HEK293 (cell line): ENCODE measurements at regions not wholly inside any gene's neighbourhood (a gene's known extent, or its start where the extent isn't known, plus 50 kb on each side); places are given as distances from the start of the nearest gene placed in this dataset.

Source experiments
- CTCF ChIA-PET: fragments of 350-600 bp; formaldehyde crosslinking; extraction: SDS; loops from one replicate; lab custom pipeline; 2021; ENCODE audit warnings: antibody characterized with exemption; lab: Yijun Ruan, JAX
- POLR2A ChIA-PET: fragments of 300-600 bp; formaldehyde crosslinking; extraction: SDS; loops from one replicate; lab custom pipeline; 2020; ENCODE audit warnings: antibody characterized with exemption, inconsistent platforms; lab: Yijun Ruan, JAX
- H3K27ac ChIP-seq: fragments of 200-500 bp; sonication (Bioruptor generic); 2 replicates; pipeline ENCODE4 v1.5.1; 2014; ENCODE audit warnings: low read depth, low read length, control low read depth, inconsistent platforms; ENCODE audit errors: extremely low read depth
- H3K36me3 ChIP-seq, 2 experiments: fragments of 200-500 bp in 1 of 2; sonication (Bioruptor generic) in 1 of 2; 1 replicate in 1 of 2; 2 replicates in 1 of 2; pipeline ENCODE4 v1.5.1; 2014 to 2017; ENCODE audit warnings: inconsistent platforms in 2 of 2, low read length in 2 of 2; ENCODE audit not compliant: control insufficient read depth in 2 of 2, insufficient read depth in 1 of 2
- H3K4me1 ChIP-seq: fragments of 200-500 bp; sonication (Bioruptor generic); 2 replicates; pipeline ENCODE4 v1.5.1; 2014; ENCODE audit warnings: mild to moderate bottlenecking, low read length, inconsistent platforms; ENCODE audit not compliant: control insufficient read depth, insufficient read depth
- H3K4me3 ChIP-seq: 2 replicates; pipeline ENCODE4 v1.5.1; 2011; ENCODE audit warnings: low read depth, mild to moderate bottlenecking, control low read depth, low read length, moderate library complexity
- H3K9me3 ChIP-seq: fragments of 200-500 bp; sonication (Bioruptor generic); 2 replicates; pipeline ENCODE4 v1.5.1; 2014; ENCODE audit warnings: low read depth, low read length, inconsistent platforms; ENCODE audit not compliant: control insufficient read depth, insufficient read depth
- BCL11A ChIP-seq: fragments of 450-650 bp; formaldehyde crosslinking; IDR thresholded peaks from 2 replicates; pipeline ENCODE4 v1.5.1; 2016; ENCODE audit warnings: low read depth, missing biosample characterization, missing genetic modification characterization
- MEIS1 ChIP-seq: sonication (generic); formaldehyde crosslinking; IDR thresholded peaks from 2 replicates; pipeline ENCODE4 v1.8.1; 2022; ENCODE audit warnings: missing genetic modification reagents, mild to moderate bottlenecking, borderline replicate concordance
- PRDM1 ChIP-seq: fragments of 450-650 bp; formaldehyde crosslinking; IDR thresholded peaks from 2 replicates; pipeline ENCODE4; 2016; ENCODE audit warnings: missing biosample characterization, missing genetic modification characterization
- ZBTB1 ChIP-seq: fragments of 450-650 bp; formaldehyde crosslinking; IDR thresholded peaks from 2 replicates; pipeline ENCODE4 v1.5.1; 2016; ENCODE audit warnings: missing biosample characterization, missing genetic modification characterization
- ZFP37 ChIP-seq: fragments of 450-650 bp; formaldehyde crosslinking; IDR thresholded peaks from 2 replicates; pipeline ENCODE4 v1.5.1; 2016; ENCODE audit warnings: missing biosample characterization, missing genetic modification characterization
- ZFP41 ChIP-seq: fragments of 450-650 bp; formaldehyde crosslinking; IDR thresholded peaks from 2 replicates; pipeline ENCODE4 v1.5.1; 2016; ENCODE audit warnings: missing biosample characterization, missing genetic modification characterization, borderline replicate concordance
- ZNF133 ChIP-seq: fragments of 450-650 bp; formaldehyde crosslinking; IDR thresholded peaks from 2 replicates; pipeline ENCODE4 v1.5.1; 2016; ENCODE audit warnings: missing biosample characterization, missing genetic modification characterization
- ZNF19 ChIP-seq: fragments of 450-650 bp; formaldehyde crosslinking; IDR thresholded peaks from 2 replicates; pipeline ENCODE4; 2016; ENCODE audit warnings: missing biosample characterization, missing genetic modification characterization, low read depth
- ZNF211 ChIP-seq: fragments of 450-650 bp; formaldehyde crosslinking; IDR thresholded peaks from 2 replicates; pipeline ENCODE4 v1.5.1; 2016; ENCODE audit warnings: low read depth, missing biosample characterization, missing genetic modification characterization
- ZNF239 ChIP-seq: fragments of 450-650 bp; formaldehyde crosslinking; IDR thresholded peaks from 2 replicates; pipeline ENCODE4 v1.5.1; 2016; ENCODE audit warnings: missing biosample characterization, missing genetic modification characterization
- ZNF354C ChIP-seq: fragments of 450-650 bp; formaldehyde crosslinking; IDR thresholded peaks from 2 replicates; pipeline ENCODE4 v1.5.1; 2016; ENCODE audit warnings: missing biosample characterization, missing genetic modification characterization, low read depth, borderline replicate concordance
- ZNF433 ChIP-seq: fragments of 450-650 bp; formaldehyde crosslinking; IDR thresholded peaks from 2 replicates; pipeline ENCODE4 v1.5.1; 2016; ENCODE audit warnings: missing biosample characterization, missing genetic modification characterization, low read depth
- ZNF501 ChIP-seq: fragments of 450-650 bp; formaldehyde crosslinking; IDR thresholded peaks from 2 replicates; pipeline ENCODE4 v1.5.1; 2016; ENCODE audit warnings: missing biosample characterization, missing genetic modification characterization
- ZNF548 ChIP-seq: fragments of 450-650 bp; formaldehyde crosslinking; IDR thresholded peaks from 2 replicates; pipeline ENCODE4 v1.5.1; 2016; ENCODE audit warnings: missing biosample characterization, missing genetic modification characterization
- ZNF747 ChIP-seq: fragments of 450-650 bp; formaldehyde crosslinking; IDR thresholded peaks from 2 replicates; pipeline ENCODE4 v1.5.1; 2016; ENCODE audit warnings: missing biosample characterization, missing genetic modification characterization
- ZNF768 ChIP-seq: fragments of 450-650 bp; formaldehyde crosslinking; IDR thresholded peaks from 2 replicates; pipeline ENCODE4 v1.5.1; 2018; ENCODE audit warnings: missing biosample characterization, mild to moderate bottlenecking, missing genetic modification characterization
- ZNF830 ChIP-seq: fragments of 450-650 bp; IDR thresholded peaks from 2 replicates; pipeline ENCODE4 v1.5.0; 2018; ENCODE audit warnings: missing biosample characterization, missing genetic modification characterization, low read depth, mild to moderate bottlenecking, moderate library complexity
- ZNF837 ChIP-seq: fragments of 450-650 bp; formaldehyde crosslinking; IDR thresholded peaks from 2 replicates; pipeline ENCODE4 v1.5.1; 2016; ENCODE audit warnings: missing biosample characterization, missing genetic modification characterization
- ZXDB ChIP-seq: fragments of 450-650 bp; formaldehyde crosslinking; IDR thresholded peaks from 2 replicates; pipeline ENCODE4 v1.5.1; 2016; ENCODE audit warnings: missing biosample characterization, missing genetic modification characterization
- TF ChIP-seq, protein P1 (sequence below): fragments of 450-650 bp; formaldehyde crosslinking; optimal IDR thresholded peaks from 2 replicates; pipeline ENCODE3; 2016; ENCODE audit warnings: missing biosample characterization, mild to moderate bottlenecking, missing genetic modification characterization
- TF ChIP-seq, protein P2 (sequence below): fragments of 450-650 bp; formaldehyde crosslinking; IDR thresholded peaks from 2 replicates; pipeline ENCODE4 v1.5.1; 2017; ENCODE audit warnings: missing biosample characterization, missing genetic modification characterization

DNA sequence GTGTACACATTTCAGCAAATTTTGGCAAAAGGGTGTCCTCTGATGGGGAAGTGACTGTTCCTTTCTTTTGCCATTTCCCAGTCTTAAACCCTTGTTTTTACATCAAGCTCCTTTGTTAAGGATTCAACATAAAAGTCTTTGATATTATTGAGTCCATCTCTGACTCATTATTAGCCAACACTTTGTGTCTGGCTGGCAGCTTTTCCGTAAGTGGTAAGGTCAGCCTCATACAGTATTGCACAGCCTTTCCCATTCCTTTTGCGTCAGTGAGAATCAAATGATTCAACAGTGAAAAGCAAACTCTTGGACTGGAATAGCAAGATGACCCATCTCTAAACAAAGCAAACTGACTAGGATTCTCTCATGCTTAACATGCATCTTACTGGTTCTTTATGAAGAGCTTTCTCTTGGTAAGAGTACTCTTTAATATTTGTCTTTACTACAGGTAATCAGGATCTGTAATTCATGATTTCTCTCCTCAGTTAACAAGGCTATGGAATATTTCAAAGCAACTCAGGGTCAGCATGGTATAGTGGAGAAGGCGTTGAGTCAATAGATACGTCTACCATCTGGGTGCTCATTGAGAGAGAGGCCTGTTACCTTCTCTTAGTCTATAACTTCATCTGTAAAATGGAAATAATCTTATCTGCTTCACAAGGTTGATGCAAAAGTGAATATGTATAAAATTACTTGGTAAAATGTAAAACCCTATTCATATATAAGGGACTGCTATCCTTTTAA is 183.6 kb downstream of the PRL start (continued):
- no peak for TF ChIP-seq PRDM1 (tag by site-specific recombination)
- TF ChIP-seq, protein P1, sequence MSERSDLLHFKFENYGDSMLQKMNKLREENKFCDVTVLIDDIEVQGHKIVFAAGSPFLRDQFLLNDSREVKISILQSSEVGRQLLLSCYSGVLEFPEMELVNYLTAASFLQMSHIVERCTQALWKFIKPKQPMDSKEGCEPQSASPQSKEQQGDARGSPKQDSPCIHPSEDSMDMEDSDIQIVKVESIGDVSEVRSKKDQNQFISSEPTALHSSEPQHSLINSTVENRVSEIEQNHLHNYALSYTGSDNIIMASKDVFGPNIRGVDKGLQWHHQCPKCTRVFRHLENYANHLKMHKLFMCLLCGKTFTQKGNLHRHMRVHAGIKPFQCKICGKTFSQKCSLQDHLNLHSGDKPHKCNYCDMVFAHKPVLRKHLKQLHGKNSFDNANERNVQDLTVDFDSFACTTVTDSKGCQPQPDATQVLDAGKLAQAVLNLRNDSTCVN (tag by site-specific recombination) = no peak
- no peak for TF ChIP-seq ZNF548 (tag by site-specific recombination)
- no peak for TF ChIP-seq ZNF239

- Histone ChIP-seq H3K9me3 (no peaks in the 10 kb centered on the region), H3K4me1 (no peaks in the 10 kb centered on the region), H3K36me3 (no peaks in the 10 kb centered on the region), H3K4me3 (no peak overlapping the region), H3K27ac (no peak overlapping the region)
- ChIA-PET CTCF (interaction anchor here (1.0 kb wide), 1 partner anchor 130 kb away, joined by 4 read pairs; no protein-coding TSS in a partner anchor), POLR2A (no interaction called here)
- TF ChIP-seq ZNF837 (tag by site-specific recombination) = no peak
- no peak for TF ChIP-seq ZNF19 (tag by site-specific recombination)
- no peak for TF ChIP-seq PRDM1 (tag by site-specific recombination)
- no peak for TF ChIP-seq ZNF133 (tag by site-specific recombination)
- TF ChIP-seq ZBTB1 = no peak
- TF ChIP-seq ZNF768 = no peak
- TF ChIP-seq, protein P2, sequence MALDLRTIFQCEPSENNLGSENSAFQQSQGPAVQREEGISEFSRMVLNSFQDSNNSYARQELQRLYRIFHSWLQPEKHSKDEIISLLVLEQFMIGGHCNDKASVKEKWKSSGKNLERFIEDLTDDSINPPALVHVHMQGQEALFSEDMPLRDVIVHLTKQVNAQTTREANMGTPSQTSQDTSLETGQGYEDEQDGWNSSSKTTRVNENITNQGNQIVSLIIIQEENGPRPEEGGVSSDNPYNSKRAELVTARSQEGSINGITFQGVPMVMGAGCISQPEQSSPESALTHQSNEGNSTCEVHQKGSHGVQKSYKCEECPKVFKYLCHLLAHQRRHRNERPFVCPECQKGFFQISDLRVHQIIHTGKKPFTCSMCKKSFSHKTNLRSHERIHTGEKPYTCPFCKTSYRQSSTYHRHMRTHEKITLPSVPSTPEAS (tag by site-specific recombination) = no peak
- TF ChIP-seq ZXDB (tag by site-specific recombination) = no peak
- no peak for TF ChIP-seq MEIS1 (CRISPR knock-in tag)
These were observed 181.3 kb downstream of the PRL start for GRCh38 chr6:22115559-22115958.

GRCh38 chr6:22117631-22118030 is 179.2 kb downstream of the PRL start:
- CTCF ChIA-PET = no interaction called here
- Histone ChIP-seq H3K4me3 (no peak overlapping the region), H3K4me1 (no peaks in the 10 kb centered on the region), H3K9me3 (no peaks in the 10 kb centered on the region), H3K36me3 (no peaks in the 10 kb centered on the region), H3K27ac (no peak overlapping the region)
- TF ChIP-seq ZNF548 (tag by site-specific recombination) (no peak), ZNF211 (tag by site-specific recombination) (no peak), ZNF747 (tag by site-specific recombination) (no peak), ZNF830 (tag by site-specific recombination) (no peak), ZNF433 (tag by site-specific recombination) (no peak), ZNF501 (tag by site-specific recombination) (no peak), ZNF354C (tag by site-specific recombination) (no peak), ZFP41 (tag by site-specific recombination) (no peak), ZFP37 (tag by site-specific recombination) (no peak), BCL11A (no peak)
- POLR2A ChIA-PET = no interaction called here
